BJ (cell line): ENCODE measurements at regions not wholly inside any gene's neighbourhood (a gene's known extent, or its start where the extent isn't known, plus 50 kb on each side); places are given as distances from the start of the nearest gene placed in this dataset.

Experiments used
- CTCF ChIA-PET: fragments of 350-600 bp; formaldehyde crosslinking; extraction: SDS; loops from one replicate; lab custom pipeline; 2021; ENCODE audit warnings: antibody characterized with exemption, inconsistent platforms; lab: Yijun Ruan, JAX
- POLR2A ChIA-PET: fragments of 300-600 bp; sonication (Branson Sonifier 250); formaldehyde crosslinking; extraction: SDS; loops from one replicate; lab custom pipeline; 2021; ENCODE audit warnings: antibody characterized with exemption; lab: Charles Lee
- DNase-seq: peaks from one replicate; pipeline ENCODE4 v3.0.0-alpha.2; 2011; ENCODE audit warnings: low read depth
- H3K27me3 ChIP-seq: 2 replicates; pipeline ENCODE4 v1.6.0; 2011; ENCODE audit warnings: low read length; ENCODE audit not compliant: control insufficient read depth, insufficient read depth
- H3K36me3 ChIP-seq: 2 replicates; pipeline ENCODE4 v1.5.1; 2011; ENCODE audit warnings: low read length; ENCODE audit not compliant: control insufficient read depth, insufficient read depth
- H3K4me3 ChIP-seq: 2 replicates; pipeline ENCODE4 v1.5.1; 2011; ENCODE audit warnings: low read depth, mild to moderate bottlenecking, control low read depth, low read length
- CTCF ChIP-seq: IDR thresholded peaks from 2 replicates; pipeline ENCODE4 v1.5.1; 2011; ENCODE audit warnings: low read depth, mild to moderate bottlenecking, control low read depth, inconsistent platforms, low read length, moderate library complexity; ENCODE audit not compliant: insufficient read depth

DNA sequence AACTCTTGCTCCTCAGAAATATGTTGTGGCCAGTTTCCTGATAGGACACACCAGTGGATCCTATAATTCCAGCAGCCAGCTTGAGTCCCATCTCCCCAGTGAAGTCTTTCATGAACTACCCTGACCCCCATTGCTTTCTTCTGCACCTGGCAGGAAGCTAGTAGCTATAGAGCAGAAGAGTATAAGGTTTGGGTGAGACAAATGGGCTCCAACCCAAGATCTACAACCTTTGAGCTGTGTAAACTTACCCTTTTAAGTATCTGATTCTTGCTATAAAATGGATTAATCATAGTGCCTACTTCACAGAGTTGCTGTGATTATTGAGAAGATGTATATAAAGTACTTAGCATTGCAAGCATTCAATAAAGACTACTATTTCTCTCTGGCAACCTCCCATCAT, 396.9 kb upstream of the CADM1 start:
- ChIA-PET POLR2A (no interaction called here), CTCF (no interaction called here)
- H3K27me3 ChIP-seq: no peaks in the 10 kb centered on the region
- H3K36me3 ChIP-seq: no peaks in the 10 kb centered on the region
- no peak for TF ChIP-seq CTCF
- no peak for DNase-seq
- no peak overlapping the region for H3K4me3 ChIP-seq

GRCh38 chr11:115900111-115900510, 395.9 kb upstream of the CADM1 start:
- ChIA-PET CTCF (no interaction called here), POLR2A (no interaction called here)
- no peak for TF ChIP-seq CTCF
- DNase-seq: no peak
- Histone ChIP-seq H3K4me3 (no peak overlapping the region), H3K27me3 (no peaks in the 10 kb centered on the region), H3K36me3 (no peaks in the 10 kb centered on the region)

- CTCF ChIA-PET: no interaction called here
- H3K4me3 ChIP-seq: no peak overlapping the region
- no peaks in the 10 kb centered on the region for H3K27me3 ChIP-seq
- no peak for DNase-seq
- POLR2A ChIA-PET: no interaction called here
- TF ChIP-seq CTCF: no peak
- H3K36me3 ChIP-seq: no peaks in the 10 kb centered on the region
These were observed 393.5 kb upstream of the CADM1 start for GRCh38 chr11:115897707-115898106.

DNA sequence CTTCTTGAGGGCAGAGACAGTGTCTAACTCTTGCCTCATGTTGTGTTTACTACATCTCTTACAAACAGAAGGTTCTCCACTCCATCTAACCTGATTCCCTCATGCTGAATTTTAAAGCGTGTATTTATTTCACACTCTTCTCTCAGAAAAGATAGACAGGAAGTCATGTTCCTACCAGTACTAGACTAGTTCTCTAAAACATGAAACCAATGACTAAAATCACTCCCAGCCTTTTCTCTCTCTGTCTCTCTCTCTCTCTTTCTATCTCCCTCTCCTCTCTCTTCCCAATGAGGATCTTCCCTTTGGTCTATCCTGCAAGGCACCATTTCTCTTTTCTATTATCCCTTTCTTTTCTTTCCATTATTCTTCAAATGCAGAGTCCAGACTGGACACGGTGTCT, 391.9 kb upstream of the CADM1 start:
- TF ChIP-seq CTCF: no peak
- no peak for DNase-seq
- H3K4me3 ChIP-seq: no peak overlapping the region
- no peaks in the 10 kb centered on the region for H3K36me3 ChIP-seq
- CTCF ChIA-PET: no interaction called here
- POLR2A ChIA-PET: no interaction called here
- H3K27me3 ChIP-seq: no peaks in the 10 kb centered on the region

- no peak for DNase-seq
- CTCF ChIA-PET: no interaction called here
- POLR2A ChIA-PET: no interaction called here
- no peak for TF ChIP-seq CTCF
- Histone ChIP-seq H3K36me3 (no peaks in the 10 kb centered on the region), H3K4me3 (no peak overlapping the region), H3K27me3 (no peaks in the 10 kb centered on the region)
These were observed 391.4 kb upstream of the CADM1 start for GRCh38 chr11:115895594-115895993.
